Vagina (tissue), 2 donors: ENCODE measurements at regions not wholly inside any gene's neighbourhood (a gene's known extent, or its start where the extent isn't known, plus 50 kb on each side); places are given as distances from the start of the nearest gene placed in this dataset.

Experiments used
- DNase-seq, 2 donors: peaks; one replicate each; pipeline ENCODE4 v3.0.0-alpha.2; 2017; ENCODE audit errors: extremely low spot score in 2 of 2
- H3K27ac ChIP-seq: fragments of 200-600 bp; sonication (generic); one replicate; pipeline ENCODE4 v1.5.1; 2019
- H3K27me3 ChIP-seq: fragments of 200-600 bp; sonication (generic); one replicate; pipeline ENCODE4 v1.5.1; 2019
- H3K36me3 ChIP-seq, 2 donors: fragments of 200-600 bp; sonication (generic); one replicate each; pipeline ENCODE4 v1.5.1; 2017 to 2019
- H3K4me1 ChIP-seq: fragments of 200-600 bp; sonication (generic); one replicate; pipeline ENCODE4 v1.5.1; 2019
- H3K4me3 ChIP-seq, 2 donors: fragments of 200-600 bp; sonication (generic); 1 replicate in 1 of 2; 2 replicates in 1 of 2; pipeline ENCODE4 v1.5.1; 2016 to 2019
- H3K9me3 ChIP-seq: fragments of 200-600 bp; sonication (generic); one replicate; pipeline ENCODE4 v1.5.1; 2019
- POLR2A ChIP-seq, 2 donors: fragments of 450-650 bp; IDR thresholded peaks; one replicate each; pipeline ENCODE4 v1.6.1; 2017; ENCODE audit warnings: antibody characterized with exemption in 2 of 2, mild to moderate bottlenecking in 2 of 2, moderate library complexity in 2 of 2
- POLR2AphosphoS5 ChIP-seq, 2 donors: sonication (generic); formaldehyde crosslinking; IDR thresholded peaks; one replicate each; pipeline ENCODE4 v1.9.0; 2017; ENCODE audit warnings: antibody characterized with exemption in 2 of 2, mild to moderate bottlenecking in 2 of 2, low read depth in 1 of 2; ENCODE audit not compliant: insufficient read depth in 1 of 2
- intact Hi-C: fragments of 100-400 bp; cut with DNase I; formaldehyde crosslinking; loops from one replicate; pipeline ENCODE4 v1.15.1; 2023
- TF ChIP-seq, protein P1 (sequence below), 3 experiments: fragments of 450-650 bp in 2 of 3; fragments of 200-600 bp in 1 of 3; sonication (generic) in 1 of 3; IDR thresholded peaks; one replicate each; pipeline ENCODE4 v1.5.1; 2017 to 2019; ENCODE audit warnings: antibody characterized with exemption in 3 of 3, mild to moderate bottlenecking in 2 of 3, moderate library complexity in 2 of 3

DNA sequence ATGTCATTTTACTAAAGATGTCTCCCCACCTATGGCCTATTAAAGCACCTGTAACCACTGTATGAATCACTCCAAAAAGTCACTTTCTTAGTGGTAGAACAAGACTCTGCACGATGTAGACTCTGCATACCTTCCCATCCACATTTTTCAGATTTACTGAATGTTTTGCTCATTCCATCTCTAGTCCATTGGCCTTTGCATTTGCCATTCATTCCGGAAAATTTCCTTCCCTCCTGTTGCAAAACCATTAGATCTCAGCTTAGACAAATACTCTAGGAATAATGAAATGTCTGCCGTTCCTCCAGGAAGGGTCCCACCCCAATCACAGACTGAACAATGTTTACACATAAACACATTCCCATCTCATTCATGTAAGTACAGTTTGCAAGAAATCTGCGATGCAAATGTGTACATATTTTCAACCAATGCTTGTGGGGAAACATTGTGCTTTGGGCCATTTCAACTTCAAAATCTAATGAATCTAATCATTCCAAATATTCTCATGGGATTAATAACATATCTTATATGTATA, 146.3 kb upstream of the XYLT1 start:
- Histone ChIP-seq H3K27ac (no peak overlapping the region), H3K4me3 (no peak overlapping the region), H3K27me3 (no peaks in the 10 kb centered on the region), H3K9me3 (no peaks in the 10 kb centered on the region), H3K4me1 (no peaks in the 10 kb centered on the region), H3K36me3 (no peaks in the 10 kb centered on the region)
- TF ChIP-seq POLR2AphosphoS5 (IDR thresholded peaks at IDR 0.05; ENCODE audit: insufficient read depth in 1 of 2, low read depth in 1 of 2) (no peak), POLR2A (IDR thresholded peaks at IDR 0.05) (no peak)
- TF ChIP-seq, protein P1, sequence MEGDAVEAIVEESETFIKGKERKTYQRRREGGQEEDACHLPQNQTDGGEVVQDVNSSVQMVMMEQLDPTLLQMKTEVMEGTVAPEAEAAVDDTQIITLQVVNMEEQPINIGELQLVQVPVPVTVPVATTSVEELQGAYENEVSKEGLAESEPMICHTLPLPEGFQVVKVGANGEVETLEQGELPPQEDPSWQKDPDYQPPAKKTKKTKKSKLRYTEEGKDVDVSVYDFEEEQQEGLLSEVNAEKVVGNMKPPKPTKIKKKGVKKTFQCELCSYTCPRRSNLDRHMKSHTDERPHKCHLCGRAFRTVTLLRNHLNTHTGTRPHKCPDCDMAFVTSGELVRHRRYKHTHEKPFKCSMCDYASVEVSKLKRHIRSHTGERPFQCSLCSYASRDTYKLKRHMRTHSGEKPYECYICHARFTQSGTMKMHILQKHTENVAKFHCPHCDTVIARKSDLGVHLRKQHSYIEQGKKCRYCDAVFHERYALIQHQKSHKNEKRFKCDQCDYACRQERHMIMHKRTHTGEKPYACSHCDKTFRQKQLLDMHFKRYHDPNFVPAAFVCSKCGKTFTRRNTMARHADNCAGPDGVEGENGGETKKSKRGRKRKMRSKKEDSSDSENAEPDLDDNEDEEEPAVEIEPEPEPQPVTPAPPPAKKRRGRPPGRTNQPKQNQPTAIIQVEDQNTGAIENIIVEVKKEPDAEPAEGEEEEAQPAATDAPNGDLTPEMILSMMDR (IDR thresholded peaks at IDR 0.05) = no peak
- DNase-seq = no peak
- intact Hi-C loops = no loop called here

DNA sequence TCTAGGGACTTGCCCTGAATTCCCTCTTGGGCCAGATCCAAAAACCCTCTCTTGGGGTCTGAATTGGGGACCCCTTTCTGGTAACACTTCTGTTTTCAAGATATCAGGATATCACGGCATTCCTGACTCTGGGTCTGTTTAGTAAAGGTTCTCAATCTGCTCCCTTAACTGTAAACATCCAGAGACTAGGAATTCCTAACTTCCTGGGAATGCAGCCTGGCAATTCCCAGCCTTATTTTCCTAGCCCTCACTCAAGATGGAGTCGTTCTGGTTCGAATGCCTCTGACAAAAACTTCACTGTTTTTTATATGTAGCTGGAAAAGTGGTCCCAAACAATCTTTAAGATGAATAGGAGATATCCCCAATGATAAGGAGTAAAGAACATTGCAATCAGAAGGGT, 141.6 kb upstream of the XYLT1 start:
- intact Hi-C loops = no loop called here
- Histone ChIP-seq H3K27me3 (no peaks in the 10 kb centered on the region), H3K27ac (no peak overlapping the region), H3K9me3 (no peaks in the 10 kb centered on the region), H3K4me1 (no peaks in the 10 kb centered on the region), H3K36me3 (no peaks in the 10 kb centered on the region), H3K4me3 (no peak overlapping the region)
- TF ChIP-seq, protein P1 (IDR thresholded peaks at IDR 0.05) = no peak
- TF ChIP-seq POLR2AphosphoS5 (IDR thresholded peaks at IDR 0.05; ENCODE audit: insufficient read depth in 1 of 2, low read depth in 1 of 2) = no peak
- TF ChIP-seq POLR2A (IDR thresholded peaks at IDR 0.05) = no peak
- no peak for DNase-seq

DNA sequence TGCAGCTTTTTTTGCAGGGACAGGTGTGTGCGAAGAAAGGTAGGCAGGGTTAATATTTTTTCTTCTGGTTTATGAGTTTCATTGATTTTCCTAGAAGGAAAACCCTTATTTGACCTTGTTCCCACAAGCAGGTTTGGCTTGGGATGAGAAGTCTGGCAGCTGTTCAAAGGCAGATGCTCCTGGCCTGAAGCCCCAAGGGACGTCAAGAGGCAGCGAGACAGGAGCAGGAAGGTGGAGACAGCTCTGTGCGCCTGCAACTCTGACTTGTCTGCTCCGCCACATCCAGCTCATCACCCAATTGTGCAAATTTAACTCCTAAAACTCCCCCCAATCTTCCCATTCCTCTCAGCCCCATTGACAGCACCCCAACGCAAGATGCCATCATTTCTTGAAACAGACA, 136.8 kb upstream of the XYLT1 start:
- no peak for DNase-seq
- no peak for TF ChIP-seq POLR2AphosphoS5 (IDR thresholded peaks at IDR 0.05; ENCODE audit: insufficient read depth in 1 of 2, low read depth in 1 of 2)
- TF ChIP-seq, protein P1 (IDR thresholded peaks at IDR 0.05) = no peak
- TF ChIP-seq POLR2A (IDR thresholded peaks at IDR 0.05) = no peak
- intact Hi-C loops = no loop called here
- Histone ChIP-seq H3K36me3 (no peaks in the 10 kb centered on the region), H3K27me3 (no peaks in the 10 kb centered on the region), H3K4me3 (no peak overlapping the region), H3K4me1 (no peaks in the 10 kb centered on the region), H3K27ac (no peak overlapping the region), H3K9me3 (no peaks in the 10 kb centered on the region)

DNA sequence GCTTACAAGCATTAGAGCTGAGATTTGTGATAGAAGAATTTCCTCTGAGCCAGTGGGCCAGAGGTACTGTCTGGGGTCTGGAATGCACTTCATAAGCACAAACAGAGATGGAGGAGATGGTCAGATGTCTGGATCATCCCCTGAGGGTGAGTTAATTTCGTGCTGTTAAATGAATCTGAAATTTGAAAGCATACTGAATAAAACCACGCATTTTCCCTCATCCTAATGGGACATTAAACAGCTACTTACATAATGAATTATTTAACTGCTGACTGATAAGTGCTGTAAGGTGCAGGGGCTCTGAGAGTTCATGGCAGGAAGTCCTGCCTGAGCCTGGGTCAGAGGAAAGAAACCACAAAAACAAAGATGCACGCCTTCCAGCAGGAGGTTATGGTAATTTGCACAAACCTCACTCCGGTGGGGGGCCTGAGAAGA, 136.3 kb upstream of the XYLT1 start:
- Histone ChIP-seq H3K36me3 (no peaks in the 10 kb centered on the region), H3K27me3 (no peaks in the 10 kb centered on the region), H3K27ac (no peak overlapping the region), H3K9me3 (no peaks in the 10 kb centered on the region), H3K4me3 (no peak overlapping the region), H3K4me1 (no peaks in the 10 kb centered on the region)
- no peak for DNase-seq
- intact Hi-C loops = no loop called here
- TF ChIP-seq, protein P1 (IDR thresholded peaks at IDR 0.05) = no peak
- TF ChIP-seq POLR2AphosphoS5 (IDR thresholded peaks at IDR 0.05; ENCODE audit: insufficient read depth in 1 of 2, low read depth in 1 of 2) (no peak), POLR2A (IDR thresholded peaks at IDR 0.05) (no peak)

DNA sequence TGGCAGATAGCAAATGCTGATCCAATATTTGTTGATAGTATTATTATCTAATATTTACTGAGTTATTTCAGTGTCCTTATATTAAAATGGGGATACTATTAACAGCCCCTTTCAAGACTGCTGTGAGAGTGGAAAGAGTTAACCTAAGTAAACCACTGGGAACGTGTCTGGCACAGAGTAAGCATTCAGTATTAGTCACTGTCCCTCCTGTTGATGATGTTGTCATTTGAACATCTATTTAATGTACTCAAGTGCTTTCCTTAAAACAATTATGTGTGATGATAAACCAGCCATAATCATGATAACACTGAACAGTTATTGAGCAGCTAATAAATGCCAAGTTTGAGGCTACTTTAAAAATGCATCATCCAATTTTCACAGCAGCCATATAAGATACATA, 135.7 kb upstream of the XYLT1 start:
- intact Hi-C loops = no loop called here
- Histone ChIP-seq H3K27me3 (no peaks in the 10 kb centered on the region), H3K4me3 (no peak overlapping the region), H3K9me3 (no peaks in the 10 kb centered on the region), H3K27ac (no peak overlapping the region), H3K36me3 (no peaks in the 10 kb centered on the region), H3K4me1 (no peaks in the 10 kb centered on the region)
- TF ChIP-seq POLR2A (IDR thresholded peaks at IDR 0.05) (no peak), POLR2AphosphoS5 (IDR thresholded peaks at IDR 0.05; ENCODE audit: insufficient read depth in 1 of 2, low read depth in 1 of 2) (no peak)
- TF ChIP-seq, protein P1 (IDR thresholded peaks at IDR 0.05) = no peak
- no peak for DNase-seq
